IPS-NIHi11 (cell line): ENCODE measurements at regions not wholly inside any gene's neighbourhood (a gene's known extent, or its start where the extent isn't known, plus 50 kb on each side); places are given as distances from the start of the nearest gene placed in this dataset.
A peak's percentile ranks its signal among the peaks of the same experiment; 100 is the strongest.

Experiments used
- DNase-seq: peaks from one replicate; pipeline ENCODE4 v3.0.0; 2012; ENCODE audit warnings: mixed read lengths, low spot score

DNA sequence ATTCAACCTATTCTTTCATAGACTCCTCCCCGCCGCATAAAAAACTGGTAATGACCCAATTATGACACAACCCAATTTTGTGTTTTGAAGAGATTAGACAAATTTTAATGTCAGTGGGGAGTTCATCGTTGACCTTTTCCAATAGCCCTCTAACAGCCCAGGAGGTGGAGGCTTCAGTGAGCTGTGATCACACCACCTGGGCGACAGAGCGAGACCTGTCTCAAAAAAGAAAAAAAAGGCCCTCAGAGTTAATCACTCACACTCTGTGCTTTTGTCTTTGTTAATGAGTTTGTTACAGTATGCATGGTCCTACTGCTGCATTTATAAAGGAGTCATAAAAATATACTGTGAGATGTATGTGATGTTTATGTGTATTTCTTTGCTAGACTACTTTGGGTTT, 510.6 kb downstream of the CPS1 start:
- DNase-seq = no peak

DNA sequence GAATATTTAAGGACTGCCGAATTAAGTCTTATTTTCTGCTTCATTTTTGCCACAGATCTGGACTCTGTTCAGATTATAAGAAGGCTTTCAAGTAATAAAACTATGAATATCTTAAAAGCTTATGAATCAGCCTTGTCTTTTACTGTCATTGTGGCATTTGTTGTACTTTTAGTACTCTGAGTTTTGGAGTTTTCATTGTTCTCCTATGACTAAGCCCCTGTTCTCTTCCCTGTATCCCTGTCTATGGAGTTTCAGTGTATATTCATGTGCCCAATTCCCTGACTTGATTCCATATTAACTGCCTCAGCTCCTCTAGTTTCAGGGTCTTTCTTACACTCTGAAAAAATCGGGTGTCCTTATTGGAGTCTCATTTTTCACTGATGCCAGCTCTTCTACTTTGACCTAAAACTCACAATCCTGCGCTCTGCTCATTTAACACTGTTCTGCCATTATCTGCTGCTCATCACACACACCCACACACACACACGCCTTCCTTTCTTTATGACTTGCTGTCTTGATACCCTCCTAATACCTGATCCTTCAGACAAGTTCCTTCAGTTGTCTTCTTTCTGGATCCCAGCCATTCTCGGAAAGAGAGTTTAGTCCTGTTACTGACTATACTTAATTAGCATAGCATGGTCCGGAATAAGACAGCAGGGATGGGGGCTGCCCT, 511.8 kb downstream of the CPS1 start:
- no peak for DNase-seq

DNA sequence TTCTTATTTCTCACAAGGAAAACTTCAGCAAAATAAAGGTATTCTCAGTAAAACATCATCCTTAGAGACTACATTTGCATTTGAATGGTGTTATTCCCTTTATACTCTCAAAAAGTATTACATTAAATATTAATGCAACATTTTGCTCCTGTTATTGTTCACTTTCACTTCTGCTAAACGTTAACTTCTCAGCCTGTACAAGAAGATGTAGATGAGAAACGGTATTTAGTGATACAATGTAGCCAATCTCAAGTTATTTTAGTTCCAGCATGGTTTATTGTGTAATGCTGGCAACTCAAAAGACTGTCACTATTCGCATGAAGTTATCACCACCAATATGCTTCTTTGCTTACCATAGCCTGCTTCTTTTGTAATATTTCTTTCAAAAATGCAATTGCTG, 514.1 kb downstream of the CPS1 start:
- DNase-seq = no peak

DNA sequence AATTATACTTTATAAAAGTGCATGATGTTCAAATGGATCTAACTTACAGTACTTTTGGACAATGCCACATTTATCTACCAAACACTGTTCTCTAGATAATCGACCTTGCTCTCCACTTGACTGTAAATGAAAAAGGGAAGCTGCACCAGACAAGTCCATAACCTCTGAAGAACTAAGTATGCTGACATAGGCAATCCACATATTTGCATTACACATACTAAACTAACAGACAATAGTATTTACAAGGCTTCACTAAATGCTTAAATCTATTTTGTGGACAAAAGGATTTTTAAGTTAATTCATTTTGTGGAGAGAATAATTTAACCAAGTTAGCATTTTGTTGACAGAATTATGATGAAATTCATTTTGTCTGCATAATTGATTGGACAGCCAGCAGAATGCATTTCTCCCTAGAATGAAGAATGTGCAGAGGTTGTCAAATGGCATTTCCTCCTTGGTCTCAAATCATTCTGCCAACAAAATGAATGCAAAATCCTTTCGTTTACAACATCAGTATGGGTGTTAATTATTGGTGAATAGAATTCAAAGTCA, 520.9 kb downstream of the CPS1 start:
- no peak for DNase-seq

DNA sequence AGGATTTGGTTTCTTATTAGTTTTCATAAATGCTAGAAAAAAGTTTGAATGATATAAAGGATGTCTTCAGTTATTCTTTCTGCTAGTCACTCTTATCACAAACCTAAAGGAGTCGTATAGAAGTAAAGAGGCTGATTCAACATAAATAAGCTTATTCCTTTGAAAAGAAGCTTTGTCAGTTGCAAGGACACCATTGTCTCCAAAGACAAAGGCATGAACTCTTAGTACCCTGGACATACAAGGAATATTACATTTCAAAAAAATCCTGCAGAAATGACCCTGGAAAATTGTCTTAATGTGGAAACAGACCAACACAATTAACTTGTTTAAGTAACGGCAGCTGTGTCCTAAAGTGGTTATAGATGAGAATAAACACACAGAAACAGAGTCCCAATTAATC, 528.0 kb downstream of the CPS1 start:
- DNase-seq = no peak

DNA sequence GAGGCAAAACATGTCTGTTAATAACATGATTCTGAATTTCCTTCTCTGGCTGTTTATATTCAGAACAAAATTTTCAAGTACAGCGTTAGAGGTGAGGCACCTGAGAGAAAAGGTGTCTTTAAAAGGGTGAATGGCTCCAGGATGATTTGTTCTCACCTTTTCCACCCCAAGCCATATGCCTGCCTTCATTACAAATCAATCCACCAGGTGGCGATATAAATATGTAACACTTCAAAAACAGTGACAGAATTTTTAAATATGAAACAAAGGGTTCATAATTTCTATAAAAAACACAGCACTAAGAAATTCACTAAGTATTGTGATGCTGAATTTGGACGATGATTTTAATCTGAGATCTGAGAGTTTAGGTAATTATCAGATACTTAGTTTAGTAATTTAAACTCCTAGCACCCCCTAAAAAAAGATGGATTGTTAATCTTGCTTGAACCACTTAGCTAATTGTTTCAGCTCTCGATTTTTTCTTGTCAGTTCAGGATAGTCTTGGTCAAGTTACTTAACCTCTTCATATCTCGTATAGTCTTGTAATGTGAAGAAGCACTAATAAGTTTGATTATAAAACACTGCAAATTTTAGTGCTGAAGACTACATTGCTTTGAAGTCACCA, 528.8 kb downstream of the CPS1 start:
- peak; percentile 58 for DNase-seq

DNA sequence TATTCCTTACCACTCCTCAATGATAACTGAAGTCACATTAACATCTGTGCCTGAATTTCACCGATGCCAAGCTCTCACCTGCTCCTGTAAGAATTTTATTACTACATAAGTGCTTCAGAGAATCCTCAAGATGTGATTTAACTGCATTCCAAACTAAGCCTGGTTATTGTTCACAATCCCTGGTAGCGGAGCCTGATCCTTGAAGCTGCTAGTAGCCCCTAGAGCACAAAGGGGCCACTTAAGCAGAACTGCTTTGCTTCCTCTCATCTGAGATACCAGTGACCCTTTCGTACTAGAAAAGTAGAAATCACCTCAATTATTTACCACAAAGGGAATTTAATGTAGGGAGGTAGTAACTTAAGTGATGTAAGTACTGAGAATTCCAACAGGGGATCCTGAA, 529.6 kb downstream of the CPS1 start:
- DNase-seq = no peak

DNA sequence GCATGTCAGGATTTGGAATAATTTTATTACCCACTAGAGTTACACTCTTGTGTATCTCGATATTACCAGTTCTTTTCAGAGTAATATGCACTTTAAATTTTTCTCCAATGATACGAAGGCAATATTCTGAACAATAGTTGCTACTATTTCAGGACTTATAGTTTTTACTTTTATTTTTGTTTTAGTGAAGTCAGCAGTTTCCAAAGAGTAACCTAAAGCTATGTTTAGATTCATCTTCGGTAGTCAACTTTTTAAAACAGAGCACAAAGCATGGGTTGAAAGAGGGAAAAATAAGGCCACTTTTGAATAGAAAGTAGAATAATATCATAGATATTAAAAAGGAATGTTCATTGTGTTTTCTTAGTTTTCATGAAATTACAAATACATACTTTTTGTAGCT, 532.7 kb downstream of the CPS1 start:
- DNase-seq = no peak

DNA sequence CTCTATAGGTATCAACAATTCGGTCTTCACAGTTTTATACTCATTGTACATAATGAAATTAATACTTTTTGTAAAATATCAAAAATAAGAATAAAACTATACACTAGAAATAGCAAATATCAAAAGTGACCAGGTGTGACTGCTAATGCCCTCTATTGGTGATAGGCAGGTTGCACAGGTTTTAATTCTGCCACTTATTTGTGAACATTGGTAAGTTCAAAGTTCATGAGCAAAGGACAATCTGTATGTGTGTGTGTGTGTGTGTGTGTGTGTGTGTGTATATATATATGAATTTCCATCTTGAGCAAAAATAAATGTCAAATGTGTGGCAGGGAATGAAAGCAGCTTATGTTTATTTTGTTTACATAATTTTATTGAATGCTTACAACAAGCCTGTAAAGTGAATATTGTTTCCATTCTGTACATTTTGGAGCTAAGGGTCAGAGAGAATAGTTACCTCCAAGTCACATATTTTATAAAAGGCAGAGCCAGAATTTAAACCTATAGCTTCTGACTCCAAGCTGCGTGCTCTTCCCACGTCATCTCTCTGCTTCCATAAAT, 537.4 kb downstream of the CPS1 start:
- DNase-seq = peak; percentile 24

DNA sequence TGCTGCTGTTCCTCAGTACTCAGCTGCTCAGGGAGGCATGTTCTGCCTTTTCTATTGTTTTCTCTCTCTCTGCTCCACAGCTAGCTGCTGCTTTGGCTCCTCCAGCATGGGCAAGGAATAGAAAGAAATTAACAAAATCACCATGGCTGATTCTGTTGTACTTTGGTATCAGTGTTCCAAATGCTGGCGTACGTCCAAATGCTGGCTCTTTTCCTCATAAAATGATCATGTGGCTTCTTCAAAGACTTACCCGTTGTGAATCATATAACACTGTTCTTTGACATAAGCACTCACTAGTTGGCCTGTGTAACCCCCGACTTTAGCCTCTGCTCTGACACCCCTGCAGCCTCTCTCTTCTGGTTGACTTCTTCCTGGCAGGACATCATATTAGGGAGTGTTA, 547.6 kb downstream of the CPS1 start:
- DNase-seq = no peak

DNA sequence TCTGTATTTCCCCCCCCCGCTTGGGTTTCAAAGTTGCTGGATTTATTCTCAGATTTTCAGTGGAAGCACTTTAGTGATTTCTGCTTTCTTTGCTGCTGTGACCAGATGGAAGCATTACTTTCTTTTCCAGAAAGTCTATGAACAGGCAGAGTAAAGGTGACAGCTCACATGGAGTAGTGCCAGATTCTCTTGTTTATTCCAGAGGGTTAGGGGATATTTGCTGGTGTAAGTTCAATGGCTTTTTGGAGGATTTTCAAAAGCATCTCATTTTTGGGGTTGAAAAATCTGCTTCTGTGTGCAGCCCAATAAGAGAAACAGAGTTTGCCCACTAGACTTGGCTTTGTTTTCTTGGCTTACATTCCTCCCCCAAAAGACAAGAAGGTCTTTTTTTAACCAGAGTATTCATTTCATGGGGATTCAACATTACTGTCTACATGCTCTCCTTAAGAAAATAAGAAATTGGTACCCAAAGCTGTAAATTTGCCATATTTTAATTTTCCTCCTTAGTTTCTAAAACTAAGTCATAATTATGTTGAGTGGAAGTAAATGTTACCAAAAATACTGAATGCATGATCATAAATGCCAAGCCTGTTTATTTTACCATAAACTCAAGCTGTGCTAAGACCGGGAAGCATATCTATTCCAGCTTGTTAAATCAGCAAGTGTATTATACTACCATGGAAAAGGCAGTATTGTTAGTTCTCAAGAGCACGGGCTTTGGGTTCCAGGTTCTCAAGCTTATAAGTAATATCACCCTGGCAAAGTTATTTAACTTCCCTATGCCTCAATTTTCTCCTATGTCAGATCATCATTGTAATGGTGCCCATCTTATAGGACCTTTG, 557.2 kb downstream of the CPS1 start:
- DNase-seq = no peak

DNA sequence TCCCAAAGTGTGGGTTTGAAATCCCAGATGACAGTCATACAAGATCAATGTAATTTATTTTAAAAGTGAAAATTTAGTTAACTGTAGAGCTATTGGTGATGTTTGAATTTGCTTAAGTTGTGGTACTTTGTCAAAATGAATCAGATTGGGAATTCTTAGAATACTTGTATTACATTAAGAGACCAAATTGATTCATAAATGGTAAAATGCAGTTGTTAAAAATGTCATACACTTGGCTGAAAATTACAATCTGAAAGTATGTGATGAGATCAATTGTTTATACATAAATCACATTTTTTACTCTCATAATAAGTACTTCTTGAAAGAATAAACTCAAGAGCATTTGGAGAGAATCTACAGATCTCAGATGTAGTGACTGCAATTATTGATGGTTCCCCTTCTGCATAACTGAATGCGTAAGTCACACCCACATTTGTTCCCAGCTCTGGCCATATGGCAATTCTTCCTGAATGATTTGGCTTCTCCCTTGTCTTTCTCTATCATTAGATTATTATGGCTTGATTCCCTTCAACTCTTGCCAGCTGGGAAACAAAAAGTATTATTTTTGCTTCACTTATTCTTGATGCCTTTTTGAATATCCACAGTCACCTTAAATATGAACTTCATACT, 558.5 kb downstream of the CPS1 start:
- no peak for DNase-seq

DNA sequence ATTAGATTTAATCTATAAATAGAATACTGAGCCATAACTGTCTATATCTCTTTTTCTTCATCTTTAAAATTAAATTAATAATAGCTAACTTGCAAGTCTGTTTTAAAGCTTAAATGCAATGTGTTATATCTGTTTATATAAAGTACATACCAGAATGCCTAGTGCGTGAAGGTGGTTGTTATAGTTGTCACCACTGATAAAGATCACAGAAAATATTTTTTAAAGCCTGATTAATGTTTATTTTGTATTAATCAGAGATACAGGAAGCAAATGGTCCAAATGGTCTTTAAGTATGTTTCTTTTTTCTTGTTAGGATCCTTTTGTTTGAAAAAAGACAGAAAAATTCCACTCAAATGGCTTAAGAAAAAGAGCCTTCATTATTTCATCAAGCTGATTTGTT, 560.6 kb downstream of the CPS1 start:
- DNase-seq = no peak

DNA sequence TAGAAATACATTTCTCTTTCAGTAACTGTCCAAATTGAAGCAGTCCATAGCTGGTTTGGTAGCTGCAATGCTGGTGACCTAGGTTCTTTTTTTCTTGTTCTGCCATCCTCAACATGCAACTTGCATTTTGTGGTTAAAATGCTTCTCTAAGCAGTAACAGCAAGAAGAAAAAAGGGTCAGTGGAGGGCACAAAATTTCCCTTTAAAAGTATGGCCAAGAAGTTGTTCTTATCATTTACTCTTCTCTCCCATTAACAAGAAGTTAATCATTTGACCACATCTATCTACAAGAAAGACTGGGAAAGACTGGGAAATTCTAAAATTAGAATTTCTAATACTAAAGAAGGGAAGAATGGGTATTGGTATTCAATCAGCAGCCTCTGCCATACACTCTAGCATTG, 569.9 kb downstream of the CPS1 start:
- no peak for DNase-seq

DNA sequence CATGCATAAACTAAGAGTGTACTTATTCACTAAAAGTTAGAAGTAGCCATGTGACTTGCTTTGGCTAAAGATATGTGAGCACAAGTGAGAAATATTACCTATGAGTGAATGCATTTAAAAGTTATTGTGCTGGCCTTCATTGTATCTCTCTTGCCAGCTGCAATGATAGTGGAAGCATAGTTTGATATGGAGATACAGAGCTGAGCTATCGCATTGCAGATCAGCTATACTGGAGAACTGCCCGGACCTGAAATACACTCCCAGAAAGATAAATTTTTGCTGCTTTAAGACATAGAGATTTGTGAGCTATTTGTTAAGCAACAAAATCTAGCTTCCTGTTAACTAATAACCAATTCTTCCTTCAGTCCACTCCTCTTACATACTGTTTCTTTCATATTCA, 571.1 kb downstream of the CPS1 start:
- DNase-seq = no peak

DNA sequence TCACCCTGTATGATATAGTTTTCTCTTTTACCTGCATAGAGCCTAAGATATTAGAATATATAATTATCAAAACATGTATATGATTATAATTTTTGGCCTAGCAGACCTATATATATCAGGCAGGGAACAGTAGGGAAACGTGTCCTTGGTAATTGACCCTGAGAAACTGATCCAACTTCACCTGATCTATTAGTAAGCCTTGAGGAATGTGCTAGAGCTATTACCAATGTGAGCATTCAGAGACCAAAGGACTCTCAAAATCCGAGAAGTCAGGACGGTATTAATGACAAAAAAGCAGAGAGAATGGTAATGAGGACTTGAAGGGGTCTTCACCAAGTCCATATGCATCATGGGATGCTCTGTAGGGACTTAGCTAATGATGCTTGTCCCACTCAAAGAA, 571.9 kb downstream of the CPS1 start:
- no peak for DNase-seq

DNA sequence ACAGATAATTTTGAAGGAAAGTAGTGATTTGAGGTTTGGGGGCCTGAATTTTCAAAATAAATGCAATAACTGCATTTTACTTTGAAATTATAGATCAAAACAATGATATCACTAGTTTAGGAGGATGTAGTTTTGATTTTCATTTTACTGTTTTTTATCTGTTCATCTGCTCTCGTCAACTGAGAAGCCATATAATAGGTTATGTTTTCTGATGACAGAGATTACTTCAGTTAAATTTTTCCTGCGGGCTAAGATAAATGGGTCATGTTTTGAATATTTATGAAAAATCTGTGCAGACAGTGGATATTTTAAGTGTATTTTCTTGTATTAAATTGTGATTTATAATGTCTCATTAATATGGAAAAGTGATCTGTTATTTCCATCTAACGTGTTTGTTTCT, 573.4 kb downstream of the CPS1 start:
- no peak for DNase-seq

DNA sequence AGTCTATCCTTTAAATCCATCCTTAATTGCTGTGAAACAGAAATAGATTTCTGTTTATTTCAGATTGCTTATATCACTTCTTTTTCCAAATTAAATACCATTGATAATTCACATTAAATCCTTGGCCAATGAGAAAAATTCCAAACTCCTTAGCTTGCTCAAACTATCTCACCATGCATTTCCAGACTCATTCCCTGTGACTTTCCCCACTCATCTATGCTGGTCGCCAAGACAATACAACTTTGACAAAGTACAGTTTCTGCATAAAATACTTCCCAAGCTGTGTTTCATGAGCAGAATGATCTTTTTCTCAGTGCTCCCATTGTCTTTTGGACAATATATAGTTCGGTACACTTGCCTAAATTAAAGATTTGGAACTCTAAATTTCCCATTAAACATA, 575.6 kb downstream of the CPS1 start:
- DNase-seq = no peak

DNA sequence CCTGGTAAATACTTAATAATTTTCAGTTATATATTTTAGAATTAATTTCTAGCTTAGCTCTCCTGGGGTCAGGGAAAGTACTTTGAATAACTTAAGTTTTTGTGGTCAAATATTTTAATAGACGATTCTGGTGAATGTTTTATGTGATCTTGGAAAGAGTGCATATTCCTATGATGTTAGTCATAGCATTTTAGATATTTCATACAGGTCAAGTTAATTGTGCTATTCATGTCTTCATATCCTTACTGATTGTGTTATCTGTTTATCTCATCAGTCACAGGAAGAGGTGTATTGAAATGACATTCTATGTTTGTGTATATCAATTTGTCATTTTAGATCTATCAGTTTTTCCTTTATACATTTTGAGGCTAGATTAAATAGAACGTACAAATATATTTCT, 576.2 kb downstream of the CPS1 start:
- DNase-seq = no peak

DNA sequence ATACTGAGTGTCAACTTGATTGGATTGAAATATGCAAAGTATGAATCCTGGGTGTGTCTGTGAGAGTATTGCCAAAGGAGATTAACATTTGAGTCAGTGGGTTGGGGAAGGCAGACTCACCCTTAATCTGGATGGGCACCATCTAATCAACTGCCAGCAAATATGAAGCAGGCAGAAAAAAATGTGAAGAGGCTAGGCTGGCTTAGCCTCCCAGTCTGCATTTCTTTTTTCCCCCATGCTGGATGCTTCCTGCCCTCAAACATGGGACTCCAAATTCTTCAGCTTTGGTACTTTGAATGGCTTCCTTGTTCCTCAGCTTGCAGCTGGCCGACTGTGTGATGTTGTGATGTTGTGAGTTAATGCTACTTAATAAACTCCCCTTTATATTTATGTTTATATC, 577.4 kb downstream of the CPS1 start:
- DNase-seq = no peak

DNA sequence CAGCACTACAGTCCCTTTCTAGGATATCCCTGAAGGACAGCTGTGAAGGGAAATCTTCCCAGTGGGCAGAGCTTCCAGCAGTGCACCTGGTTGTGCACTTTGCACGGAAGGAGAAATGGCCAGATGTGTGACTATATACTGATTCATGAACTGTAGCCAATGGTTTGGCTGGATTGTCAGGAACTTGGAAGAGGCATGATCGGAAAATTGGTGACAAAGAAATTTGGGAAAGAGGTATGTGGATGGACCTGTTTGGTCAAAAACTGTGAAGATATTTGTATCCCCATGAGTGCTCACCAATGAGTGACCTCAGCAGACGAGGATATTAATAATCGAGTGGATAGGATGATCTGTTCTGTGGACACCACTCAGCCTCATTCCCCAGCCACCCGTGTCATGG, 582.2 kb downstream of the CPS1 start:
- DNase-seq = no peak

DNA sequence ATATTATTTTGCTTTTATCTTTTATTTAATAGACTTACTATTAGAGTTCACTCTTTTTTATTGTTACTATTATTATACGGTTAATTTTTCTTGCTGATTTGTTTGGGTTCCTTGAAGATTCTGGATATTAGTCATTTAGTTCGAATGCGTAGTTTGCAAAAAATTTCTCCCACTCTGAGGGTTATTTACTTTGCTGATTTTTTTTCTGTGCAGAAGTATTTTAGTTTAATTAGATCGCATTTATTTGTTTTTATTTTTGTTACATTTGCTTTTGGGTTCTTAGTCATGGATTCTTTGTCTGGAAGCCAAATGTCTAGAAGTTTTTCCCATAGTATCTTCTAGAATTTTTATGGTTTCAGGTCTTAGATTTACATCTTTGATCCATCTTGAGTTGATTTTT, 585.2 kb downstream of the CPS1 start:
- DNase-seq = no peak
